ENCODE measurements at regions not wholly inside any gene's neighbourhood (a gene's known extent, or its start where the extent isn't known, plus 50 kb on each side); places are given as distances from the start of the nearest gene placed in this dataset.

DNA sequence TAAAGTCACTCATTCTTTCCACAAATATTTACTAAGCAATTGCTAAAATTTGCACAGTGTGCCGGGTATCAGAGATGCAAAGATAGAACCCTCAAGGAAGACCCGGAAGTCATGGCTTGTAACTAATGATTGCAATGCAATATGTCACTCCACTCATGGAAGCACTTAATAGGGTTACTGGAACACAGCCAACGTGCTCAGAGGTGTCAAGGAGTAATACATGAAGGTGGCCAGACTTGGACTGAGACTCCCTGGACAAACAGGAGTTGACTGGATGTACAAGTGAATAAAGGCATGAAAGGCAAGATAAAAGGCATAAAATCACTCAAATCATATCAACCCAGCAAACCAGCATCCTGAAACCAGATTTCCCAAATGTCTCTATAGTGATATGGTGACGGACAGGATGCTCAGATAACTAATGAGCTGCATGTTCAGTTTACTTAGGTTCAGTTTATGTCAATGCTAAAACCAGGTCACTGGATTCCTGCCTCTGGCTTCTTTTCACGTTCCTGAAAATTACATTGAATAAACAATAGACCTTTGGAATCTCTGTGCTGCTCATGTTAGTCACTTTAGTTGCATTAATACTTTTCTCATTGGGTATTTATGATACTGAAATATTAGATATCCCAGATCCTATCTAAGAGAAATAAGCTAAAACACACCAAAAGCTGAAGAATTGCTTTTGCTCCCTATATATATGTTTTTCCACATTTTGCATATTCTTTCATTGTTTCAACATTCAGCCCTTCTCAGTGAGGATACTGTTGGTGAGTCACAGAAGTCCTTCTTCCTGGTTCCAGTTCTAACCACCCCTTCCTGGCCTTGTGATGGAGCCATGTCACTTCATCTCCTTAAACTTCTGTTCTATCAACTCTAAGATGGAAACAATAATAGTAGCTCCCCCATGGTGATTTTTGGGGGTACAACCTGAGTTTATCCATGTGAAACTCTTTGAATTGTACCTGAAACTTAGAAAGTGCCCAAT is 688.9 kb upstream of the ID2 start:
- no peak for DNase-seq

DNA sequence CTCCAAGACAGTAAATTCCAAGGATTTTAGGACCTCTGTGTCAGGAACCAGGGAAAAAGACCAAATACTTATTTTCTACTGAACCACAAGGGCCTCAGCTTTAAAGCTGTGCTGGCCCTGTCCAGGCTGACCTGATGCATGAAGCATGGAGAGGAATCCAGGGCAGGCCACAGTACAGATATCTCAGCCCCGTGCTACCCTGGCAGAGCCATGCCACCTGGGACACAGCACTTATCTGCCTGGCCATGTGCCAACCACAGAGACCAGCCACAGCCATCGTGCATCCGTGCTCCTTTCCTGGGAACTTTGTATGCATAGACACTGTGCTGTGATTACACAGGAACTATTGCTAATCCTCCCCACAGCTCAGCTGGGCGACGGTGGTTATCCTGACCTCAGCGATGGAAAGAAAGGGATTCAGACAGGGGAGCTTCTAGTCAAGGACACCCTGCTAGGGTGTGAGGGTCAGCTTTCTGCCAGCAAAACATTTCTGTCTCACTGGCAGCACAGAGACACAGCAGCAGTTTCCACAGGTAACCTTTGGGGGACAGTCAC is 687.4 kb upstream of the ID2 start:
- no peak for DNase-seq

GRCh38 chr2:7997279-7997678 is 684.6 kb upstream of the ID2 start:
- no peak for DNase-seq

DNA sequence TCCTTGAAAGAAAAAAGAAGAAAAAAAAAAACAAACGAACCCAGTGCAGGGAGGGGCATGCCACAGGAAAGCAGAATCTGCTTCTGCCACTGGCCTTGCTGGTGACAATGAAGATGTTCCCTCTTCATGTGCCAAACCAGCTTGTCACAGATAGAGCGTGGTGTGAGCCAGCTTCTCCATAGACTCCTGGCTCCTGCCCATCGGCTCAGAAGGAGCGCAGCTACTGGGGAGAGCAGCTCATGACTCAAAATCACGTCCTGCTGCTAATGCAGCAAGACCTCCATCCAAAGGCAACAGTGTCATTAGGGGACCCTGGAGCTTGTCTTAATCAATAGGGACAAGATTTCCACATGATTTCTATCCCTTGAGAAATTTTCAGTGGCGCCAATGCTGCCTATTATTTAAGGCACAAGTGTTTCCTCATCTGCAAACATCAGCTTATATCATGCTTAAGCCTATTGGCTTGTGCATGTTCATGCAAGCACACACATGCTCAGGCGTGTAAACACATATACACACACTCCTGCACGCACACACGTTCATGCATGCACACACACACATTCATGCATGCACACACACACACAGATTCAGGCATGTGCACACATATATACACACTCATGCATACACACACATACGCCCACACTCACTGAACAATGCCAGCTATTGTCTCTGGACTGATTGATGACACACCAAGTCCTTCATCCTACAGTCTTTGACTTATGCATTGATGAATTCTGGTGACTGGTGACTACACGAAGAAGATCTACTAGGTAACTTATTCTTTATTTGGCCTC is 682.0 kb upstream of the ID2 start:
- no peak for DNase-seq

- no peak for DNase-seq
Measured at GRCh38 chr2:8000870-8001269, 681.0 kb upstream of the ID2 start.

- no peak for DNase-seq
Measured at GRCh38 chr2:8002765-8003393, 679.0 kb upstream of the ID2 start.

DNA sequence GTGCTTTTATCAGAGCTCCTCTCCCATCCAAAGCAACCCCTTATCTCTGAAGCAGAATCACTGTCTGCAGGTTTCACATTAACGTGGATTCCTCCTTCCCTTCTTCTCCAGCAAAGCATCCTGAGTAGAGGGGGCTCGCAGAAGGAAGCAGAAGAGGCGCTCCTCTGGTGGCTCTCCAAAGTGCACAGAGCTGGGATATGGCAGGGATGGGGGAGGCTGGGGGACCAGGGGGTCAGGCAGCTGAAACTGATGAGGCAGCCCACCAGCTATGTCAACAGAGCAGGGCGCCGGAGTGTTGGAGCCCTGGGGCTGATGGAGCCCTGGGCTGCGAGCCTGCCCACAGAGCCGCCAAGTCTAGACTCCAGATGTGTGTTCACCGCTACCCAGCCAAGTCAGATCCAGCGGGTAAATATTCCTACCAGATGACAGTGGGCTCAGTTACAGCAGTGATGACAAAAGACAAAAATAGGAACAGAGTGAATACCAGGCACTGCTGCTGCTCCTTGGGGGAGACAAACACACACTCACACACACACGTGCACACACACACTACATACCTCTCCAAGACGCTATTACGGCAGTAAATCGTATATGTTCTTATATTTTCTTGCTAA is 678.3 kb upstream of the ID2 start:
- DNase-seq: no peak

DNA sequence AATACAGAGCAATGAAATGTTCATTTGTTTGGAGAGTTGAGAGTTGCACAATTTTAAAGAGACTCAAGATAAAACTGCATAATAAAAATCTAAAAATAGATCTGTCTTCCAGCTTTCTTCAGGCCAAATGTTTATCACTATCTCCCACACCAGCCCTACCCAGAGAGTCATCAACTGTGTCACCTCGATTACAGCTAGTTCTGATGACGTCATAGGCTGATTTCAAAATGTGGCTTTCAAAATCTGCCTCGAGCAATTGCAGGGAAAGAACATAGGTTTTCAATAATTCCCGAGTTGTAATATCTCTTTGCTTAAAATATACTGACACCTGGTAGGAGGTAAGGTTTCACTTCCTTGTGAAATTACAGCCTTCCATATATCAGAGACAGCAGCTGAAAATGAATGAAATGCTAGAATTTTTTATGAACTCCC is 677.6 kb upstream of the ID2 start:
- no peak for DNase-seq

DNA sequence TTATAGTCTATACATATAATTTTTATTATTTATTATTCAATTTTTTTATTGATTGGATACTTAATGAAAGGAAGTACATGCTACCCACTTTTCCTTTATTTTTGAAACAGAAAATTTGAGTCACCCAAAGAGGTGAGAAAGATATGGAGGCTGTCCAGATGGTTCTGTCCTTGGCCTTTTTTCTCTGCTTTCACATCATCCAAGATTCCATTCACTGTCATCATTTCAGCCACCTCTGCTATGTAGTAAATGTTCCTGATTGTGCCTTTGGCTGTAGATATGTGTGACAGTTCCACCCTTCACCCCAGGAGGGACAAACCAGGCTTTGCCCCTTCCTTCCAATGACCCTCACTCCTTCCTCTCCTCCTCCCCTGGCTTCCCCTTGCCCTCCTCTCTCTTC is 675.7 kb upstream of the ID2 start:
- no peak for DNase-seq

- DNase-seq: no peak
Measured at GRCh38 chr2:8006626-8007025, 675.2 kb upstream of the ID2 start.

- no peak for DNase-seq
Measured at GRCh38 chr2:8009010-8009597, 672.8 kb upstream of the ID2 start.

DNA sequence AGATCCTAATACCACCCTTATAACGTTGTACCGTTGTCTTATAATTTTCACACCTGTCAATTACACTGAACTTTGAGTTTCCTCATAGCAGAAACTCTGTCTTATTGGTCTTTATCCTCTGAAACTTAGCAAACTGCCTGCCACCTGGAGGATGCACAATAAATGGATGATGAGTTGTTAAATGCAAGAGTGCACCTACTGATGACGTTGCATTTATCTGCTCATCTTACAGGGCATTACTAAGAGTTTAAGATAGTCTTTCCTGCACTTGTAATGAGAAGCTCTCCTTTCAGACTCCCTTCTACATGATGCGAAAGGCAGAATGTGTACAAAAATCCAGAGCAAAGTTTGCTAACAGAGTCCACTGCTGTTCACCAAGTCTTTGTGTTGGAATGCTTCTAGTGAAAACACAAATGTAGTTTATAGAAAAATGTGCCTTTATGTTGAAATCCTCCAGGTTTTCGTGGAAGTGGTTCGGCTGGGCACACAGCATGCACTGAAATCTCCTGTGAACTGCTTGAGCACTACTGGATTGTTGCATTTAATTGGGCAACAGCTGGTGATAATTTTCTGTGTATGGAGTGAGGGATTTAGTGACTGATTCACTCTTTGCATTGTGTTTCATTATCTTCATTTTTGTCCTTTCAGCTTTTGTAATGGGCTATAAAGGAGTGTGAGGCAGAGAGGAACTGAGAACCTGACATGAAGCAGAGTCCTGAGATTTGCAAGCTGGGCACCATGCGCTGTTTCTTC is 665.8 kb upstream of the ID2 start:
- no peak for DNase-seq

DNA sequence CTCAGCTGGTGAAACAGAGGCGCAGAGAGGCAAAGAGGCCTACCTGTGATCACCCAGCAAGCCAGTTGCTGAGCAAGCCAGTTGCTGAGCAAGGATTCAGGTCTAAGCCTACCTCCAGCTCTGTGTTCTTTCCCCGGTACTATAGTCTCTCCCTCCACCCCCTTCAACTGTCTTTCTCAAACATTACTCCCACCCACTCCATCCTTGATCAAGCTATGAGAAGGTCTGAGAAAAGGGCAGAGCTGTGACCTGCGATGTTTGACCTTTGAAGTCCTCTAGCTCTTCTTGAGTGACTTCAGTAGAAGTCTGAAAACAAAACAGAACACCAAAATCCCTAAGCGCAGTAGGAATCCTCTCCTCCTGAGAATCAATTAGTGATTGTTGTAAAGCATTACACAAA is 665.2 kb upstream of the ID2 start:
- no peak for DNase-seq

GRCh38 chr2:8018956-8019355 is 662.9 kb upstream of the ID2 start:
- no peak for DNase-seq

GRCh38 chr2:8019934-8020333 is 661.9 kb upstream of the ID2 start:
- DNase-seq: no peak

DNA sequence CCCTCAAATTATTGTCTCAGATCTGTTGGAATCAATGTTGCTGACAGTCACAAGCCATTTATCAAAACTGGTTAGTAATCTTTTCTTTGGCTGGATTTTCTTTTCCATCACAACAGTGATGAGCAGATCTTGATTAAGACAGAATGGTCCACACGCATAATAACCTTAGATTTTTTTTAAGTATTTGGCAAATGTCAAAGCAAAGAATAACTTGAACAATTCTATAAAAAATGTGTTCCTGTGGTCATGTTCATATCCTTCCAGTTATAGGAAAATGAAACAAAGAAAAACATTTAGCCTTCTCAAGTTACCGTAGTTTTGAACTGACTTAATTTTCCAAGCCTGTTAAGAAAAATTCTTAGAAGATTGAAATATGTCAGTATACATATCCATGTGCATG is 659.9 kb upstream of the ID2 start:
- DNase-seq: no peak

DNA sequence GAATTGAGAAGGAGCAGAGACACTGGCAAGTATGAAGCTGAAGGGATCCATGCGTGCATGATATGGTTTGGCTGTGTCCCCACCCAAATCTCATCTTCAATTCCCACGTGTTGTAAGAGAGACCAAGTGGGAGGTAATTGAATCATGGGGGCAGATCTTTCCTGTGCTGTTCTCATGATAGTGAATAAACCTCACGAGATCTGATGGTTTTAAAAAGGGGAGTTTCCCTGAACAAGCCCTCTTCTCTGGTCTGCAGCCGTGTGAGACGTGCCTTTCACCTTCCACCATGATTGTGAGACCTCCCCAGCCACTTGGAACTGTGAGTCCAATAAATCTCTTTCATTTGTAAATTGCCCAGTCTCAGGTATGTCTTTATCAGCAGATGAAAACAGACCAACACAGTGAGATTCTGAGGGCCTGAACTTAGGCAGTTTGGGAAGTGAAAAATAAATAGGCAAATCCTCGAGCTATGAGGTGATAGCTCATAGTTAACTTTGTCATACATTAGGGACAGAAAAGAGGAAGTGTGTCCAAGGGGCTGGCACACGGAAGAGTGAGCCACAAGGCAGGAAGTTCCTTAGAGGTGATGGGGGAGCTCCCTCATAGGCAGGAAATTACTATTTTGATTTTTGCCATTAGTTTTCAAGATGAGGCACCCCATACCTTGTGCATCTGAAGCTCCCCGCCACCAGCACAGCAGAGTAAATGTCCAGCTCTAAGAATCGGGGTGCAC is 658.8 kb upstream of the ID2 start:
- no peak for DNase-seq

GRCh38 chr2:8024506-8024905 is 657.4 kb upstream of the ID2 start:
- no peak for DNase-seq

GRCh38 chr2:8026381-8026780 is 655.5 kb upstream of the ID2 start:
- DNase-seq: no peak

- no peak for DNase-seq
Measured at GRCh38 chr2:8027387-8027786, 654.5 kb upstream of the ID2 start.

GRCh38 chr2:8028036-8028435 is 653.8 kb upstream of the ID2 start:
- DNase-seq: no peak
